ENCODE measurements at regions not wholly inside any gene's neighbourhood (a gene's known extent, or its start where the extent isn't known, plus 50 kb on each side); places are given as distances from the start of the nearest gene placed in this dataset.
"Not testable (repeated sequence)": the region's sequence is repeated elsewhere in the genome, so short reads cannot be mapped to it uniquely, and the experiment has no call there.

GRCh38 chr1:102151242-102151641, 154.5 kb upstream of the OLFM3 start:
- H3K4me3 Mint-ChIP-seq = no peak overlapping the region
- intact Hi-C loops (cut with micrococcal nuclease) = no loop called here
- H3K27ac Mint-ChIP-seq = no peak overlapping the region
- ChIA-PET CTCF (no interaction called here), POLR2A (no interaction called here)
- no peaks in the 10 kb centered on the region for H3K36me3 Mint-ChIP-seq
- no peak for DNase-seq
- H3K9me3 Mint-ChIP-seq = no peaks in the 10 kb centered on the region
- H3K27me3 Mint-ChIP-seq = no peaks in the 10 kb centered on the region
- no peaks in the 10 kb centered on the region for H3K4me1 Mint-ChIP-seq (ENCODE audit: low read depth)

GRCh38 chr1:102120910-102121309, 124.2 kb upstream of the OLFM3 start:
- no peaks in the 10 kb centered on the region for H3K36me3 Mint-ChIP-seq
- H3K27ac Mint-ChIP-seq = no peak overlapping the region
- intact Hi-C loops (cut with micrococcal nuclease) = no loop called here
- H3K27me3 Mint-ChIP-seq = no peaks in the 10 kb centered on the region
- no peaks in the 10 kb centered on the region for H3K4me1 Mint-ChIP-seq (ENCODE audit: low read depth)
- peaks cover under 1% of the 10 kb centered on the region for H3K9me3 Mint-ChIP-seq
- no peak for DNase-seq
- CTCF ChIA-PET = no interaction called here
- no peak overlapping the region for H3K4me3 Mint-ChIP-seq
- POLR2A ChIA-PET = no interaction called here

DNA sequence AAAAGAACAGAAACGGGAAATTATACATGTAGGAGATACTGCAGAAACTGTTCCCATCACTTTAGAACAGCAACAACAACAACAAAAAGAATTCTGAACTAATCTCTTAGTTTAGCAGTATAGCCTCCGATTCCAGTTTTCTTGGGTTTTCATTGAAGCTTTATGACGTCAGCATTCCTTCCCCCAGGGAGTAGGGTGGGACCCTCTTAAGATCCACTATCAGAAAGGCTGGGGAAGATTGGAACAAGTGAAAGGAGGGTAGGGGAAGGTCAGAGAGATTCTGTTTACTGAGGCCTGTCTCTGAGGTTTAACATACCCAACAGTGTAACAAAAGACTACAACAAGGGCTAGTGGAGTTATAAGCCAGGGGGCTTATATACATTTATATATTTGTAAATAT, 121.4 kb upstream of the OLFM3 start:
- Mint-ChIP-seq H3K27ac (no peak overlapping the region), H3K36me3 (no peaks in the 10 kb centered on the region), H3K27me3 (no peaks in the 10 kb centered on the region), H3K9me3 (no peaks in the 10 kb centered on the region), H3K4me1 (ENCODE audit: low read depth) (no peaks in the 10 kb centered on the region), H3K4me3 (no peak overlapping the region)
- no peak for DNase-seq
- ChIA-PET POLR2A (no interaction called here), CTCF (no interaction called here)
- intact Hi-C loops (cut with micrococcal nuclease) = no loop called here

- no peaks in the 10 kb centered on the region for H3K4me1 Mint-ChIP-seq (ENCODE audit: low read depth)
- CTCF ChIA-PET = no interaction called here
These were observed 113.9 kb upstream of the OLFM3 start for GRCh38 chr1:102110586-102110985.

GRCh38 chr1:102109493-102109892, 112.8 kb upstream of the OLFM3 start:
- H3K4me3 Mint-ChIP-seq; H3K27ac Mint-ChIP-seq; intact Hi-C loops (cut with micrococcal nuclease); DNase-seq; POLR2A ChIA-PET; H3K36me3 Mint-ChIP-seq; H3K4me1 Mint-ChIP-seq (ENCODE audit: low read depth); CTCF ChIA-PET; H3K27me3 Mint-ChIP-seq: not testable (repeated sequence)
- H3K9me3 Mint-ChIP-seq = peaks cover 17% of the 10 kb centered on the region

More at GRCh38 chr1:102110586-102110985, 113.9 kb upstream of the OLFM3 start:
- DNase-seq = no peak
- Mint-ChIP-seq H3K27ac (no peak overlapping the region), H3K36me3 (no peaks in the 10 kb centered on the region), H3K27me3 (no peaks in the 10 kb centered on the region), H3K9me3 (peaks cover 17% of the 10 kb centered on the region), H3K4me3 (no peak overlapping the region)
- POLR2A ChIA-PET = no interaction called here
- intact Hi-C loops (cut with micrococcal nuclease) = no loop called here

DNA sequence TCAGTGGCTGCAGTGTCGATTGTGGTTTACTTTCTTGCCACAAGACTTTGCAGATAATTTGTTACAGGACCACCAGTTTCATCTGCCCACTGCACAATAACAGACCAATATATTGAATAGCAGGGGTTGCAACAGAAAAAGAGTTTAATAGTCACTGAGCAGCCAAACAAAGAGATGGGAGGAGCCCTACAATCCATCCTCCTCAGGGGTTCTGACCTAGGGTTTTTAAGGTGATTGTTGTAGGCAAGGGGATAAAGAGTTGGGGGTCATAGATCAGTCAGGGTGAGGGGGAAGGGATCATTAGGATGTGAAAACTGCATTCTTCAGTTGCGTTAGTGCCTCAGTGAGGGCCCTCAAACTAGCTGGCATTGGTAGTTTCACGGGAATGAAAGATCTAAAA, 110.7 kb upstream of the OLFM3 start:
- Mint-ChIP-seq H3K4me1 (ENCODE audit: low read depth) (no peaks in the 10 kb centered on the region), H3K36me3 (no peaks in the 10 kb centered on the region), H3K9me3 (peaks cover 17% of the 10 kb centered on the region), H3K27me3 (no peaks in the 10 kb centered on the region), H3K4me3 (no peak overlapping the region), H3K27ac (no peak overlapping the region)
- POLR2A ChIA-PET = no interaction called here
- CTCF ChIA-PET = no interaction called here
- DNase-seq = no peak
- intact Hi-C loops (cut with micrococcal nuclease) = no loop called here

- intact Hi-C loops (cut with micrococcal nuclease) = no loop called here
- Mint-ChIP-seq H3K4me1 (ENCODE audit: low read depth) (no peaks in the 10 kb centered on the region), H3K9me3 (peaks cover 16% of the 10 kb centered on the region), H3K36me3 (no peaks in the 10 kb centered on the region), H3K27me3 (no peaks in the 10 kb centered on the region), H3K4me3 (no peak overlapping the region), H3K27ac (no peak overlapping the region)
- ChIA-PET CTCF (no interaction called here), POLR2A (no interaction called here)
- no peak for DNase-seq
These were observed 109.3 kb upstream of the OLFM3 start for GRCh38 chr1:102105931-102106550.

GRCh38 chr1:102103646-102104045, 106.9 kb upstream of the OLFM3 start:
- H3K27ac Mint-ChIP-seq = no peak overlapping the region
- peaks cover 10% of the 10 kb centered on the region for H3K9me3 Mint-ChIP-seq
- H3K4me3 Mint-ChIP-seq = no peak overlapping the region
- no peaks in the 10 kb centered on the region for H3K4me1 Mint-ChIP-seq (ENCODE audit: low read depth)
- ChIA-PET CTCF (no interaction called here), POLR2A (no interaction called here)
- H3K36me3 Mint-ChIP-seq = no peaks in the 10 kb centered on the region
- intact Hi-C loops (cut with micrococcal nuclease) = no loop called here
- DNase-seq = no peak
- no peaks in the 10 kb centered on the region for H3K27me3 Mint-ChIP-seq

DNA sequence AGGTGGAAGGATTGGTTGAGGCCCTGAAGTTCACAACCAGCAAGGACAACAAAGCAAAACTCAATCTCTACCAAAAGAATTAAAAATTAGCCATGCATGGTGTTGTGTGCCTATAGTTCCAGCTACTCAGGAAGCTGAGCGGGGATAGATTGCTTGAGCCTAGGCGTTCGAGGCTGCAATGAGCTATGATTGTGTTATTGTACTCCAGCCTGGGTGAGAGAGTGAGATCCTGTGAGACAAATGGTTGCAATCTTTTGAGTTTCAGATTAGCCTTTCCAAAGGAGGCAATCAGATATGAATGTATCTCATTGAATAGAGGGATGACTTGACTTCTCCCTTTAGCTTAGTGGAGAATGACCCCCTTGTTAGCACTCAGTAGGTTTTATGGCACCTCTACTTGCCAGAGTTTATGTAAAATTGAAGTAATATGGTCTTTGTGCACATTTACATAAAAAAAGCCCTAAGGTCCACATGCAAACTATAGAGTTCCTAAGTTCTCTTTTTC, 105.6 kb upstream of the OLFM3 start:
- no peaks in the 10 kb centered on the region for H3K36me3 Mint-ChIP-seq
- CTCF ChIA-PET = no interaction called here
- intact Hi-C loops (cut with micrococcal nuclease) = no loop called here
- no peaks in the 10 kb centered on the region for H3K4me1 Mint-ChIP-seq (ENCODE audit: low read depth)
- POLR2A ChIA-PET = no interaction called here
- H3K9me3 Mint-ChIP-seq = peaks cover 4% of the 10 kb centered on the region
- DNase-seq = no peak
- no peak overlapping the region for H3K27ac Mint-ChIP-seq
- no peaks in the 10 kb centered on the region for H3K27me3 Mint-ChIP-seq
- H3K4me3 Mint-ChIP-seq = no peak overlapping the region

GRCh38 chr1:102100666-102101065, 103.9 kb upstream of the OLFM3 start:
- intact Hi-C loops (cut with micrococcal nuclease) = no loop called here
- no peak for DNase-seq
- no peaks in the 10 kb centered on the region for H3K9me3 Mint-ChIP-seq
- no peaks in the 10 kb centered on the region for H3K27me3 Mint-ChIP-seq
- no peak overlapping the region for H3K4me3 Mint-ChIP-seq
- no peak overlapping the region for H3K27ac Mint-ChIP-seq
- ChIA-PET CTCF (no interaction called here), POLR2A (no interaction called here)
- H3K36me3 Mint-ChIP-seq = no peaks in the 10 kb centered on the region
- H3K4me1 Mint-ChIP-seq (ENCODE audit: low read depth) = no peaks in the 10 kb centered on the region

GRCh38 chr1:102099916-102100315, 103.2 kb upstream of the OLFM3 start:
- Mint-ChIP-seq H3K27ac (no peak overlapping the region), H3K36me3 (no peaks in the 10 kb centered on the region), H3K27me3 (no peaks in the 10 kb centered on the region), H3K4me1 (ENCODE audit: low read depth) (no peaks in the 10 kb centered on the region), H3K9me3 (no peaks in the 10 kb centered on the region), H3K4me3 (no peak overlapping the region)
- no peak for DNase-seq
- ChIA-PET CTCF (no interaction called here), POLR2A (no interaction called here)
- intact Hi-C loops (cut with micrococcal nuclease) = no loop called here

GRCh38 chr1:102098536-102098935, 101.8 kb upstream of the OLFM3 start:
- H3K27me3 Mint-ChIP-seq = no peaks in the 10 kb centered on the region
- DNase-seq = no peak
- intact Hi-C loops (cut with micrococcal nuclease) = no loop called here
- no peak overlapping the region for H3K4me3 Mint-ChIP-seq
- CTCF ChIA-PET = no interaction called here
- H3K4me1 Mint-ChIP-seq (ENCODE audit: low read depth) = no peaks in the 10 kb centered on the region
- H3K36me3 Mint-ChIP-seq = no peaks in the 10 kb centered on the region
- POLR2A ChIA-PET = no interaction called here
- H3K27ac Mint-ChIP-seq = no peak overlapping the region
- H3K9me3 Mint-ChIP-seq = no peaks in the 10 kb centered on the region

- Mint-ChIP-seq H3K36me3 (no peaks in the 10 kb centered on the region), H3K4me1 (ENCODE audit: low read depth) (no peaks in the 10 kb centered on the region), H3K27me3 (no peaks in the 10 kb centered on the region), H3K4me3 (no peak overlapping the region), H3K27ac (no peak overlapping the region), H3K9me3 (no peaks in the 10 kb centered on the region)
- CTCF ChIA-PET = no interaction called here
- DNase-seq = no peak
- intact Hi-C loops (cut with micrococcal nuclease) = no loop called here
- POLR2A ChIA-PET = no interaction called here
These were observed 101.4 kb upstream of the OLFM3 start for GRCh38 chr1:102098081-102098480.

DNA sequence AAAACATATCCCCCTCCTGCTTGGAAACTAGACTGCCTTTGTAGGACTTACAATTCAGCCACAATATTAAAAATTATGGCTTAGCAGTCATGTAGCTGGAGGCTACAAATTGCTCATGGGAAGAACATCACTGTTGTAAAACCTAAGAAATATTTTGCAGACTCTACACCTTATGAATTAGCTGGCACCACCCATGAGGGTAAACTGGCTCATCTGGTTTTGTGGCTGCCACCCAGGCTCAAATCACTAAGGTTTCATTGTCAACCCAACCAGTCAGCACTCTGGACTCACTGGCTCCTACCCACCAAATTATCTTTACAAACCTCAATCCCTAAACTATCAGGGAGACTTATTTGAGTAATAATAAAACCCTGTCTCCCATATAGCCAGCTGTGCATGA, 100.7 kb upstream of the OLFM3 start:
- no peaks in the 10 kb centered on the region for H3K9me3 Mint-ChIP-seq
- no peaks in the 10 kb centered on the region for H3K4me1 Mint-ChIP-seq (ENCODE audit: low read depth)
- ChIA-PET CTCF (no interaction called here), POLR2A (no interaction called here)
- H3K27ac Mint-ChIP-seq = no peak overlapping the region
- H3K4me3 Mint-ChIP-seq = no peak overlapping the region
- no peak for DNase-seq
- intact Hi-C loops (cut with micrococcal nuclease) = no loop called here
- no peaks in the 10 kb centered on the region for H3K27me3 Mint-ChIP-seq
- no peaks in the 10 kb centered on the region for H3K36me3 Mint-ChIP-seq
